Activated CD4-positive, alpha-beta T cell treated with anti-CD3 and anti-CD28 coated beads, Interleukin-2, amount 50 U/mL, for 1 hour (primary cell): ENCODE measurements at regions not wholly inside any gene's neighbourhood (a gene's known extent, or its start where the extent isn't known, plus 50 kb on each side); places are given as distances from the start of the nearest gene placed in this dataset.

Experiments
- DNase-seq: peaks from one replicate; pipeline ENCODE4 v3.0.0-alpha.2; 2020

DNA sequence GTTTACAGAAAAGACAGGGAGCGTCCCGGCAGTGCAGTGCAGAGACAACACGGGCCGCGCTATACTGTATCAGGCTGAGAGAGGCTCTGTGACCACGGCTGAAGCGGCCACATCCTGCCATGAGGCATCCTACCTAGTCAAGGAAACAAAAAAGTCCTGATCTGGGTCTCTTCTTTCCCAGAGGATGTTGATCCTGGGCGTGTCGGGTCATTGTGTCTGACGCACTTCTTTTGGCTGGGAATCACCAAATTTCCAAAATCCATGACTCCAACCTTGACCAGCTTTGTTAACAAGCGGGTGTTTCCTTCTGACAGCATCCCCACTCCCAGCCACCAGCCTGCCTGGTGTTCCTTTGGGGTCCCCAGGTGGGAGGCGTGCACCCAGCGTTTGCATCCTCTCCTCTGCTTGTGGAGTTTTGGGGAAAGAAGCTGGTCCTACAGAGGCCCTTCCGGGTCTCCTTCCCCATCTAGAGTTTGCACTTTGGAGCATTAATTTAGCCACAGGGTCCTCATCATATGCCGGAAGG lies 91.4 kb upstream of the RAI14 start:
- DNase-seq: no peak

DNA sequence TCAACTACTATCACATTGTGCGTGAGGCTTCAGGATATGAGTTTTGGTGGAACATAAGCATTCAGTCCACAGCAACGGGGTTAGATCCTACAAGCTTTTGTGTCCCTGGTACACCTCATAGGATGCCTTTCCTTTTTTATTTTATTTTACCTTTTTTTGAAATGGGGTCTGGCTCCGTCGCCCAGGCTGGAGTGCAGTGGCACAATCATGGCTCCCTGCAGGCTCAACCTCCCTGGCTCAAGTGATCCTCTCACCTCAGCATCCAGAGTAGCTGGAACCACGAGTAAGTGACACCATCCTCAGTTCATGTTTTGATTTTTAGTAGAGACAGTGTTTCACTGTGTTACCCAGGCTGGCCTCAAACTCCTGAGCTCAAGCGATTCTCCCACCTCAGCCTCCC lies 86.0 kb upstream of the RAI14 start:
- DNase-seq: no peak

DNA sequence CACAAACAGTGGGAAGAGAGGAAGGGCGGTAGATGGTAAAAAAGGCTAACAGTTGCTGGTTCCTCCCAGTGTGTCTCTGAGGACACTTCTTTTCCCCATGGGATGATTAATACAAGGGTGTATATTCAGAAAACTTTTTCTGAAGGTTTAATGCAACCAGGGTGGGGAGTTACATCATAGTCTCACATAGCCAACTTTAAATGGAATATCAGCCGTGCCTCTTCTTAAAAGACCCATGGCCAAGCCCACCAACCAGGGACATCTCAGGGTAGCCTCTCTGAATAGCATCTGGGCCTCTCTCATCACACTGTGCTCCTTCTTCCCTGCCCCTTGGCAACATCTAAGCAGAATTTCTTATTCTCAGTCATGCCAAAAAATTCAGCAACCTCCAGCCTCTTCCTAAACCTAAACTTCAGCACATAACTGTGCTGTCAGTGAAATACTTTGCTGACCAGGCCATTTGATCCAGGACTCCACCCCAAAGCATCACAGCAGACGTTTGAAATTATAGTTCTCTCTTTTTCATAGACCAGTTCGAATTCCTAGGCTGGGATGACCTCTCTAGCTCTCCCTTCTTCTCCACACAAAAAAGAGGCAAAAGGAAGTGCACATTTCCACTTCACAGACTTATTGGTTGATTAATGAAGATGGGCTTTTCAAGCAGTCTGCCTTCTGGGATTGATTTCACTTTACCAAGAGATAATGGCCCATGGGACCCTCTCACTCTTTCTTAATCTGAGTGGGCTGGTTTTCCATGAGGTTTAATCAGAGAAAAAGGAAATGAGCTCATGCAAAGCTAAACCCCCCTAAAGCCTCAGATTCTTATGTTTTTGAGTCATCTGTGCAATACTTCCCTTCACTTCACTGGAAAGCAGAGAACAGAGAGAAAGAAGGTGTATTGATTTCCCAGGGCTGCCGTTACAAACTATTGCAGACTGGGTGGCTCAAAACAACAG lies 85.1 kb upstream of the RAI14 start:
- no peak for DNase-seq

DNA sequence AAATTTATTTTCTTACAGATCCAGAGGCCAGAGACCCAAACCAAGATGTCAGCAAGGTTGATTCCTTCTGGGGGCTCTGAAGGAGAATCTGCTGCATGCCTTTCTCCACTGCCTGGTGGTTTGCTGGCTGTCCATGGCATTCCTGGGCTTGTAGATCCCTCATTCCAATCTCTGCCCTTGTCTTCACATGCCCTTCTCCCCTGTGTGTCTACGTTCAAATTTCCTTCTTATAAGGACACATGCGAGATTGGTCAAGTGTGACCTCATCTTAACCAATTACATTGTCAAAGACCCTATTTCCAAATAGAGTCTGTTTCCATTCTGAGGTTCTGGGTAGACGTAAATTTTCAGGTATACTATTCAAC lies 84.5 kb upstream of the RAI14 start:
- DNase-seq: no peak

DNA sequence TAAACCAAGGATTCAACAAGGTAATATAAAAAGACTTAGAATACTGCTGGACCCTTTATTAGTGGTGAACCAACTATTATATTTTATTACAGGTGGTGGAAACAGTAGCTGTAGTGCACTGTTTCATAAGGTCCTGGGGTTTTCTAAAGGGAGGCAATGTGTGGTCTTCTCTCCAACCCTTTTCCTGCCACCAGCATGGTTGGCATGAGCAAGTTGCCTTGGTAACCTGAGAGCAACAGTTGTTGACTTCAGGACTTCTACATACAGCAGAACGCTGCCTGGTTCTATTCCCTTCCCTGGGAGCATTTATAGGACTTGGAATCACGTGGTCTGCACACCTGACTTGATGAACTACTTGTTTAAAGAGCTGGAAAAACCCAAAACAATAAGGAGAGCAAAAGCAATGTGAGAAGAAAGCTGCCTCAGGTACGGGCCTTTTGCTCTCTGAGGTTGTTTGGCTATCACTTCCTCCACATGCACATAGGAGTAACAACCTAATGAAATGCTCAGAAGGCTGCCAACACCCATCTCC lies 81.1 kb upstream of the RAI14 start:
- DNase-seq: no peak

DNA sequence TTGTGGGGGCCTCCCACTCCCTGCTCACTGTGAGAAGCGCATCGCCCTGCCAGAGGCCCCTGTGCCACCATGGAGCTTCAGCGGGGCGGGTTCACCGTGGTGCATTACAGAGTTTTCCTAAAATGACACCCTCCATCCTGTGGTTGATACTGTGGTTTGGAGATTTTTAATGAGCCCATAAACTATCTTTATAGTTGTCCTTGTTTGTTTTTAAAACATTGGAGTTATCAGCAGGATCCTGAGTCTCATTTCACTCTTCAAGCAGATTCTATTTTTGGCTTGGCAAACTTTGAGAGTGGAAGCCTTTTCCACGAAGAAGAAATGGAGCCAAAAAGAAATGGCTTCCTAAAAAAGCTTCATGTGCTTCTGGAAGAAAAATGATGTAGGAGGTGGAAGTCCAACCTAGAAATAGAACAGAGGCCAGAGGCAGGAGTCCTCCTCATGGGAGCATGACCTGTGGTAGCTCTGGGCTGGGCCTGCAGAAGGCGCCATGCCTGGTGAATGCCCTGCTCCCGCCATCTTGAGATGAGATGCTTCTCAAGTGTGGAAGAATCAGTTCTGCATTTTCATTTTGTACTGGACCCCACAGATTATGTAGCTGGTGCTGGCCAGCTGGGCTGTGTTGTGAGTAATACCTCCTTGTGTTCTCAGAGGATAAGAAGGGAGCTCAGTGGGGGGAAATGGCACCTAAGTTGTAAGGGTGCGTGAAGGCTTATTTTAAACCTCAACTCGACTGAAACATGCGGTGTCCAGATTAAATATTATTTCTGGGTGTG lies 79.0 kb upstream of the RAI14 start:
- no peak for DNase-seq

DNA sequence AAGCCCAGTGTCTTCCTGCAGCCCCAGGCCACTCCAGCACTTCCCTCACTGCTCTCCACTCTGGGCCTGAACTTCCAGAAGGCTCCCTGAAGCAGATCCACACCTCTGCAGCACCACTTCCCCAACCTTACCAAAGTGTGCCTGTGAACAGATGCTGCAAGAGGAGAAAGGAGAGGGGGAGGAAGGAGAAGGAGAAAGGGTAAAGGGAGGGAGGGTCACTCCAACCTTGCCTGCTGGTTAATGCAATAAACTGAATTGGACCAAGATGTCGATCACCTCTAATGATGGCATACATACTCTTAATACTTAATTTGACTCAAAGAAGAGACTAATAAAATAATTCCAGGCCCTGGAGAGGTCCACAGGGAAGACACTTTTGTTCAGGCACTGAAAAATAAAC lies 77.2 kb upstream of the RAI14 start:
- no peak for DNase-seq

DNA sequence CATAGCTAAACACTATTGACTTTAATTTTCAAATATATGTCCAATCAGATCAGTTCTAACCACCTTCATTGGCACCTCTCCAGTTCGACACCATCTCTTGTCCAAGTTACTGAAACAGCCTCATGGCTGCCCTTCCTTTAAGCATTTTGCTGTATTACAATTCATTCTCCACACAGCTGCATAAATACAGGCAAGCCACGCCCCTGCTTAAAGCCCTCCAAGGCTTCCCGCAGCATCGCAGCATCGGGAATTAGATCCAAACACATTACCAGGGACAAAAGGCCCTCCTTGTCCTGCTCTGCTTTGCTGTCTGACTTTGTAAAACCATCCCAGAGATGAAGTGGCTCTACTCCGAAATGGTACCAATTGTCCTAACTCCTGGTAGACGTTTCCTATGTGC lies 75.1 kb upstream of the RAI14 start:
- no peak for DNase-seq

DNA sequence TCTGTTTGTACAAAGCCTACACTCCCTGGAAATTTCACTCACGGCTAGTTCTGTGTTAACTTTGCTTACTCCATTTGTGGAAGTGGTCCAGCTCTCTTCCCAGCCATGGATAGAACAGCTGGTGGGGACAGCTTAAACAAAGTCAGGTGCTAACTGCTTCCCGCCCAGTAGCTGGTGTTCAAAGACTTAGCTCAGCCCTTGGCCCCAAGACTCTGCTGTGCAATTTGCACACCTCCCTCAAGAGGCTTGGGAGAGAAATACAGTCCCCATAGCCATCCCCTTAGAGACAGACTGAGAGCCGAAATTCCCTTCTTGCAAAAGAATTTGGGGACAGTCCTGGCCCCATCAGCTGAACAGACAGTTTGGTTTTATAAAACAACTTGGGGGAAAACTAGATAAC lies 73.8 kb upstream of the RAI14 start:
- no peak for DNase-seq

DNA sequence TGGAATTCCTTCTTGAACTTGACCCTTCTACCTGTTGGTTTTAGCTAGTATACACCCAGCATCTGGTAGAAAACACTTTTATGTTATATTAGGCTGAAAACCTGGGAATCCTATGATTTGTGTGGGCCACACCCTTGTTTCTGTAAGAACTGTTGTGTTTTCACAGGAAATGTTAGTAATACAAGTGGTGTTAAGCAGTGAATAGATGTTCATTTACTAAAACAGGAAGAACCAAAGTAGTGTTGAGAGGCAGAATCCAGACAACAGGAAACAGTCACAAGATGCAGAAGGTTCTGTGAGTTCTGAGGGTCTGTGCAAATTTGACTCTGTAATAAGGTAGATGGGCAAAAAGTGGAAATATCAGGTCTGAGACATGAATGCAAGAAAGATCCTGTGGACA lies 73.0 kb upstream of the RAI14 start:
- DNase-seq: no peak

DNA sequence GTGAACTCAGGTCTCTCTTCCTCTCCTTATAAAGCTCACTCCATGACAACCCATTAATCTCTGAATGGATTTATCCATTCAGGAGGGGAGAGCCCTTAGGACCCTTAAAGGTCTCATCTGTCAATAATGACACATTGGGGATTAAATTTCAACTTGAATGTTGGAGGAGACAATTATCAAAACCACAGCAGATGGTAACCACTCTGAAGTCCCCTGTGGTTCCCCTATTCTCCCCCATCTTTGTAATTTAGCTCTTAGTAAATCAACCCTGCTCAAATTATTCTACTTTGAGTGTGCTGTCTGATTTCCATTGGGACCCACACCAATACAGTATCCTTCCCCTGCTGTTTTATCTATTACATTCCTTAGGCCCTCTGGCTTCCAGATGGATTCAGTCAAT lies 72.0 kb upstream of the RAI14 start:
- DNase-seq: no peak

DNA sequence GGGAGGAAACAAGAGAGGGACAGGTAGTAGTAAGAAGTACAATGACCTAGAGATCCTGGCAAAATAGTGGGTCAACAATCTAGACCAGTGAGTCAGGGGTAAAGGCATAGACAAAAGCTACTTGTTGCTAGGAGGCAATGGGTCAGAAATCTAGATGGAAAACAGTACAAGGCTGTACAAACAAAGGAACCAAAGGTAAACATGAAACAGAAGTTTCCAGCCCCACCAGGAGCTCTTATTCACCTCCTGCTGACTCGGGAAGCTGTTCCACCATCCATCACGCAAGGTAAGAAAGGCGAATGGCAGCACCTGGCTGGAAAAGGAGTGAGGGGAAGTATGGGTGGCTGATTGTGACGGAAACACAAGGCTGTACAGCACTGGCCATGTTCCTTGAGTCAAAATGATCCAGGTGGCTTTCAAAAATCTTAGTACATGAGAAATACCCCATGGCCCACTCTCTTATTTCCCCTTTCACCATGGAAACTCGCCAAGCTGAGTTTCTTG lies 70.5 kb upstream of the RAI14 start:
- DNase-seq: no peak

DNA sequence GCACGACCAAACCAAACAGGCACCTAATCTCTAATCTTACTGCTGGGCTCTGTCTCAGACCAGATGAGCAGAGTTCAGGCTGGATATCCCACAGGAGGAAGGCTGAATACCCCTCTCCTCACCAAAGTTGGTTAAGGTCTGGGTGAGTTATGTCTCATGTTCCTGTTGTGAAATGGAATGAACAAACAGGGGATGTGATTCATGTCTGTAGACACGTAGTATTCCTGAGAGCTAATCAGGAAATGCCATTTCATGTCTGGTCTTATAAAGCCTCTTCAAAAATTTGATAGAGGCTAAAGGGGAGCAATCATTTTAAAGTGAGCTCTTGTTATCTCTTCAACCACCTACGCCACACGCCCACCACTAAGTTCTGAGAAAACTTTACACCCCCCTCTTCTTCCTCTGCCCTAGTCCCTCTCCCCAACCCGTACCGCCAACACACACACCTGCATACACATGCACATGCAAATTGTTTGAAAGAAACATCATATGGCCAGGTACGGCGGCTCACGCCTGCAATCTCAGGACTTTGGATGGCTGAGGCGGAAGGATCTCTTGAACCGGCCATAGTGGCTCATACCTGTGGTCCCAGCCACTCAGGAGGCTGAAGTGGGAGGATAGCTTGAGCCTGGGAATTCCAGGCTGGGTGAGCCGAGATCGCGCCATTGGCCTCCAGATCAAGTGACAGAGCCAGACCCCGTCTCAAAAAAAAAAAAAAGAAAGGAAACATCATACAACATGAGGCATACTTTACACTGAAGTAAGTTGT lies 69.8 kb upstream of the RAI14 start:
- DNase-seq: no peak

DNA sequence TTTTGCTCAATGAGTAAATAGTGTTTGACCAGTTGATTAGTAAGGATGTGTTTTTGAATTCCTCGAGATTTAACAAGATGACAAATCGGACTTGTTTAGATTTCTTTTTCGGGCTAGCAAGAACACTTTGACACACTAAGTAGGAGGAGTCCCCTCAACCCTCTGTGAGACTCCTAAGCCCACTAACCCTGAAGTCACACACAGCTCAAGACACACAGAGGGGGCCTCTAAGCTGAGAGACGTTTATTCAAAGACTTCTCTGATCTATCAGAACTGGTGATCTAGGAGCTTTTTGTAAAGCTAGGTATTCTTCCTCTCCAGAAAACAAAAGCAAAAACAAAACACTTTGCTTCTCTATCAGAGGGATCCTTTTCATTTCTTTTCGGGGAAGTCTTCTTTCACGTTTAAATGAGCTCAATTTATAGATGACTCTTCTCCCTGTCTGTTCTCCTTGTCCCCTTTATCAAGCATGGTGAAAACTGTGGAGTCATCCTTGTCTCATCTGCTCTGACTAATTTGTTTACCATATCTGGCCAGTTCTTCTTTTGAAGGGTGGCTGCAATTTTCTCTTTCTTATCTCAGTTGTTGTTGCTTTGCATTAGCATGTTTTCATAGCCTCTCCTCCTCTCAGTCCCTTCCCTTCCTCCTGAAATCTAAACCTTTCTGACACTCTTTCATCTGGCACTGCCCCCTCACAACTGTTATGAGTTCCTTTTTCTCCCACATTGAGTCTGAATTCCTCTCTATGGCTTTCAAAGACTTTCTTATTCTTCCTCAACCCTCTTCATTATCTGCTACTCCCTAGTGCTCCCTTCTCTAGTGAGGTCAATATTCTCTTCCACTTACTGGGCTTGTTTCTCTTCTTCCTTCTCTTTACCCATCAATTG lies 68.5 kb upstream of the RAI14 start:
- DNase-seq: no peak

DNA sequence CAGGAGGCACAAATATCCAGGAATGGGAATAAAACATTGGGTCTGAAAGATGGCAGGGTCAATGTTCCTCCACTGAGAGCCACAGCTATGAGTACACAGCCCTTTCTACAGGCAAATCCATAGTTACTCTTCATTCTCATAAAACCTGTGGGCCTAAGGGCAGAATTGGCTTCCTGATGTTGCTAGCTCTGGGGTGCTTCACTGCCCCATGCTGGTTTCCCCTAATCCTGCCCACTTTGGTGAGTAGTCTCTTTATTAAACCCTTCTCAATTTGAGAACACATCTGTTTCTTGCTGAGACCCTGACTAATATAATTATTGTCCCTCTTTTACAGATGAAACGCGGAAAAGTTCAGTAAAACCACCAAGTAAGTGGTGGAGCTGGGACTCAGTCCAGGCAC lies 66.3 kb upstream of the RAI14 start:
- DNase-seq: no peak

DNA sequence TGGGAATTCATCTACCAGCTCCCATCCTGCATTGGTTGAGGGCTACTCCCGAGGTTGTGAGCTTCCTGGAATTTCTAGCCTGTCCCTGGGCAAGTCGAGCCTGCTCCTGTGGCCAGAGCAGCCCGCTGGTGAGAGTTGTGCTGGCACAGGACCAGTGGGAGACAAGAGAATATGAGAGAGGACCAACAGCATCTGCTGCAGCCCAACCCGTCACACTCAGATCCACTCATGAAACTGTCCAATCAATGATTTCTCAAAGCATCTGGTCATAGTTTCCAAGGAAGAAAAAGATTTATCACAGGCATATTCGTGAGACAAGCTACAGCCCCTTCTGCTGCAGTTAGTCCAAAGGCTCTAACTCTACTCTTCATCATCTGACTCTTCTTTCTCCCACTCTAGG lies 64.4 kb upstream of the RAI14 start:
- DNase-seq: no peak

DNA sequence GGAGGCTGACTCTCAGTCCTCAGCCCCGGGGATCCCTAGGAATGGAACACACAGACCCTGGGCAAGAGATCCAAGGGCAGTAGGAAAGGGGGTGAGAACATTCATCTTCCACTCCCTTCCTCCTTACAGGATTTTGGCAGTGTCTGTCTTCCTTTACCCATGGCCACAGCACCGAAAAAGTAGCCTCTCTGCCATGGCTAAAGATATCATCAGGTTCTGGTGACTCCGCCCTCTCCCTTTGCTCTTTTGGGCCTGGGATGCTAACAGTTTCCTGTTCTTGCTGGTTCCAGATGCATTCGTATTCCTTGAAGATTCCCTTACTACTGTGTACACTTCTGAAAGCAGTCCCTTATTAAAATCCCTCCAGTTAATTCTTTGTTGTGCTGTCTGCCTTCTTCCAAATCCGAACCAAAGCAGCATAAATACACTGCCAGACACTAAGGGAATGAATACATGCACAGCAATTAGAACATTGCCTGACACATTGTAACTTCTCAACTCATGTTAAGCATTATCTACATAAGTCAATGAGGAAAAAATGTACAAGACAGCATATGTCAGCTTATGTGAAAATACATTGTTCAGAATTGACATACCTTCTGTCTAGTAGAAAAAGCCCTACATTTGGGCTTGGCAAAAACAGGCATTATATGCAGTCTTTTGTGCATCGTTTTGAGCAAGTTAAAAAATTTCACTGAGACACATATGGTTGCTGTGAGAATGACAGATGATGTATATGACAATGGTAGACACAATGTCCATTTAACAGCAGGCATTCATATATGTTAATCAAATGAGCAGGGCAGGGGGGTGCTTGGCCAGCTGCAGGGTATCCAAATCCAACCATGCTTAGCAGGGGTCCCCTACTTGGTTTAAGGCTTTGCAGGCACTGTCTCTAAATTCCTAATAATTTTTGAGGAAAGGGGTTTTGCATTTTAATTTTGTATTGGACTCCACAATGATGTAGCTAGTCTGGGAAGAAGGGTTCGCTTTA lies 58.8 kb upstream of the RAI14 start:
- no peak for DNase-seq

DNA sequence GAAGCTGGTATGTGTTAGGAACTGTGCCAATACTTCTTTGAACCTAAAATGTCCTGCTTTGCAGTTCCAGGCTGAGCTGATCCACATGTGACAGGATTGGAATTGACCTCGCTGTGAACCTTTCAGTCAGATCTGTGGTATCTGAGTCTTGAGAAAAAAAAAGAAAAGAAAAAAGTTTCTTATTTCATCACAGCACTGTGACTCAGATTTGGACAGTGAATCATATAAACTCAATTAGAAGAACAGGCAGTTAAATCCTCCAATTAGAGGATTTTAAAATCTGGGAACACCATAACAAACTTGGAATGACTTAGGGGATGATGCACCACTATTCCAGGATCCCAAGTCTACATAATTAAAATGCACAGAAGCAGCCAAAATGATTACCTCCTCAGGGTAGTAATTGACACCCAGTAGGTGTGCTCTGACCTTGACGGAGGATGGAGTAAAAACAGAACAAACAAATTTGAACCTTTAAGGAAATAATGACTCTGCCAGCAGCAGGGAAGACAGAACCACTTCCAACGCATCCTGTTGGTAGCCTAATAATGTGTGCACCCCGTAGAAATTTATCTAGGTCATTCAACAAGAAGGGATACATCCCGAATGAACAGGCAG lies 57.8 kb upstream of the RAI14 start:
- DNase-seq: no peak

DNA sequence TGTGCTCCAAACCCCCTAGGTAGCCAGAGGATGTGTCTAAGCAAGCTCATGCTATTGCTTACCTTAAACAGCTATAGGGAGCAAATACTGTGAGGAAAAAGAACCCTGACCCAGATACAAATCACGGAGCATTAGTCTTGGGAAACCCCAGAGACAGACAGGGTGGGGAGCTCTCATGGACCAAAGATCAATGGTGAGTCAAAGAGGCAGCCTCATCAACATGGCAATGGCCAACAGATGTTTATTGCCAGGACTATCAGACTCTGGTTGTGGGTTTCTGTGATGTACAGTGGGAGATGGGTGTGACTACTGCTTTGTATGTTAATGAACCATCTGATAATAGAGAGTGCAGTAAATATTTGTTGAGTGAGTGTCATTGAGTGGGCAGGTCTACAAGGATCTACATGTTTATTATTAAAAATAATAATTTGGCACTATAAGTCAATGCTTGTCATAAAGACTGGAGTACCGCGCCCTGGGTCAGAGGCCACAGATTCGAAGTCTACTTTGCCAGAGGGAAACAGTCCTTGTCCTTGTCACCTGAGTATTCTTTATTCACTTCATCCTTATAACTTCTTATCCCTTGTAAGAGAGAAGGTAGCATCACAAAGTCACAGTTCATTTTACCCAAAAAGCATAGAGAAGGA lies 56.5 kb upstream of the RAI14 start:
- no peak for DNase-seq

DNA sequence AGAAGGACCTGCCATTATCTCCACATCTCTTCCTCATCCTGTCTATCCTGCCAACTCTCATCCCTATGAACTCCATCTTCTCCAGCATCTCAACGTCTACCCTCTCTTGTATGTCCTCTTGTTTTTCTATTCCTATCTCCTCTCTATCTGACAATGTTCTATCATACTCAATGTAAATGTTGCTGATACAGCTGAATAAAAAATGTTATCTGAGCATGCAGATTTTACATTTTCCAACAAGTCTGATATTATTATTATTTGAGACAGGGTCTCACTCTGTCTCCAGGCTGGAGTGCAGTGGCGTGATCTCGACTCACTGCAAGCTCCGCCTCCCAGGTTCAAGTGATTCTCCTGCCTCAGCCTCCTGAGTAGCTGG lies 56.0 kb upstream of the RAI14 start:
- no peak for DNase-seq
